ENCODE measurements at regions not wholly inside any gene's neighbourhood (a gene's known extent, or its start where the extent isn't known, plus 50 kb on each side); places are given as distances from the start of the nearest gene placed in this dataset.

DNA sequence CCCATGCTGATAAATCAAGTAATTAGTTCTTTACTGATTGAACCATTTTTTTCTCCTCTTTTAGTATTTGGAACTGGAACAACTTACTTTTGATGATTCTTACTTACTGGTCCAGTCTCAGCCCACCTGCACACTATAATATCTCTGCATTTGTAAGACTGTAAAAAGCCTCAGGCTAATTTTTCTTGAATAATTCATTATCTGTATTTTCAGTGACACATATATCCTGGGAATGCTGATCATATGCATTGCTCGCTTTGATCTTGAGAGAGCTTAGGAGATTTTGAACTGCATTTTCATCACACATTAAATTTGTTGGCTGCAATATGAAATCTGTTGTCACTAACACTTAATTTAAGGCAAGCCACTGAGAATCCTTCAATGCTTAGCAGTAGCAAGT is 760.6 kb downstream of the EDEM1 start:
- 16% methylated on average over 1 of the region's 1 CpG for WGBS (ENCODE audit: missing lambda C conversion rate)
- DNase-seq (ENCODE audit: low read depth in 1 of 2, low spot score in 1 of 2) (no peak), ATAC-seq (no peak), FAIRE-seq (no peak)
- H3K27ac ChIP-seq: no peak overlapping the region
- H3K4me3 ChIP-seq: no peak overlapping the region
- ChIA-PET CTCF (no interaction called here), POLR2A (no interaction called here)
- no peak overlapping the region for H3K4me2 ChIP-seq
- H3K9me3 ChIP-seq: no peaks in the 10 kb centered on the region
- TF ChIP-seq JUNB (IDR thresholded peaks at IDR 0.05) (no peak), RAD21 (conservative IDR thresholded peaks at IDR 0.05 in 1 of 2, IDR thresholded peaks at IDR 0.05 in 1 of 2) (no peak), FOSB (CRISPR knock-in tag; IDR thresholded peaks at IDR 0.05) (no peak), CHD2 (IDR thresholded peaks at IDR 0.05; ENCODE audit: low read length, partially characterized antibody) (no peak), GATA3 (IDR thresholded peaks at IDR 0.05; ENCODE audit: borderline replicate concordance) (no peak), CBX2 (IDR thresholded peaks at IDR 0.05; ENCODE audit: borderline replicate concordance, low read depth) (no peak), MYC (IDR thresholded peaks at IDR 0.05; ENCODE audit: borderline replicate concordance, low read length) (no peak), NFE2L2 (conservative IDR thresholded peaks at IDR 0.05; ENCODE audit: low read length) (no peak), SMC3 (IDR thresholded peaks at IDR 0.05) (no peak), KDM5A (IDR thresholded peaks at IDR 0.05) (no peak), KDM1A (IDR thresholded peaks at IDR 0.05; ENCODE audit: low read depth) (no peak), HDAC2 (IDR thresholded peaks at IDR 0.05) (no peak), CHD4 (IDR thresholded peaks at IDR 0.05; ENCODE audit: borderline replicate concordance) (no peak), HOXB13 (CRISPR knock-in tag; IDR thresholded peaks at IDR 0.05; ENCODE audit: low read depth) (no peak)
- TF ChIP-seq, protein P1, sequence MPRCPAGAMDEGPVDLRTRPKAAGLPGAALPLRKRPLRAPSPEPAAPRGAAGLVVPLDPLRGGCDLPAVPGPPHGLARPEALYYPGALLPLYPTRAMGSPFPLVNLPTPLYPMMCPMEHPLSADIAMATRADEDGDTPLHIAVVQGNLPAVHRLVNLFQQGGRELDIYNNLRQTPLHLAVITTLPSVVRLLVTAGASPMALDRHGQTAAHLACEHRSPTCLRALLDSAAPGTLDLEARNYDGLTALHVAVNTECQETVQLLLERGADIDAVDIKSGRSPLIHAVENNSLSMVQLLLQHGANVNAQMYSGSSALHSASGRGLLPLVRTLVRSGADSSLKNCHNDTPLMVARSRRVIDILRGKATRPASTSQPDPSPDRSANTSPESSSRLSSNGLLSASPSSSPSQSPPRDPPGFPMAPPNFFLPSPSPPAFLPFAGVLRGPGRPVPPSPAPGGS (IDR thresholded peaks at IDR 0.05): no peak
- TF ChIP-seq, protein P2, sequence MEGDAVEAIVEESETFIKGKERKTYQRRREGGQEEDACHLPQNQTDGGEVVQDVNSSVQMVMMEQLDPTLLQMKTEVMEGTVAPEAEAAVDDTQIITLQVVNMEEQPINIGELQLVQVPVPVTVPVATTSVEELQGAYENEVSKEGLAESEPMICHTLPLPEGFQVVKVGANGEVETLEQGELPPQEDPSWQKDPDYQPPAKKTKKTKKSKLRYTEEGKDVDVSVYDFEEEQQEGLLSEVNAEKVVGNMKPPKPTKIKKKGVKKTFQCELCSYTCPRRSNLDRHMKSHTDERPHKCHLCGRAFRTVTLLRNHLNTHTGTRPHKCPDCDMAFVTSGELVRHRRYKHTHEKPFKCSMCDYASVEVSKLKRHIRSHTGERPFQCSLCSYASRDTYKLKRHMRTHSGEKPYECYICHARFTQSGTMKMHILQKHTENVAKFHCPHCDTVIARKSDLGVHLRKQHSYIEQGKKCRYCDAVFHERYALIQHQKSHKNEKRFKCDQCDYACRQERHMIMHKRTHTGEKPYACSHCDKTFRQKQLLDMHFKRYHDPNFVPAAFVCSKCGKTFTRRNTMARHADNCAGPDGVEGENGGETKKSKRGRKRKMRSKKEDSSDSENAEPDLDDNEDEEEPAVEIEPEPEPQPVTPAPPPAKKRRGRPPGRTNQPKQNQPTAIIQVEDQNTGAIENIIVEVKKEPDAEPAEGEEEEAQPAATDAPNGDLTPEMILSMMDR (IDR thresholded peaks at IDR 0.05): no peak
- H3K4me1 ChIP-seq: no peaks in the 10 kb centered on the region

- Histone ChIP-seq H3K4me3 (no peak overlapping the region), H3K27ac (no peak overlapping the region), H3K9me3 (no peaks in the 10 kb centered on the region), H3K4me1 (no peaks in the 10 kb centered on the region), H3K4me2 (no peak overlapping the region)
- ATAC-seq: no peak
- ChIA-PET POLR2A (no interaction called here), CTCF (no interaction called here)
- 54% methylated on average over 3 of the region's 3 CpGs for WGBS (ENCODE audit: missing lambda C conversion rate)
- FAIRE-seq: no peak
- no peak for DNase-seq (ENCODE audit: low read depth in 1 of 2, low spot score in 1 of 2)
- no peak for TF ChIP-seq POLR2A (IDR thresholded peaks at IDR 0.05; ENCODE audit: low read length)
- TF ChIP-seq EHMT2 (IDR thresholded peaks at IDR 0.05; ENCODE audit: low read depth): no peak
- TF ChIP-seq, protein P3, sequence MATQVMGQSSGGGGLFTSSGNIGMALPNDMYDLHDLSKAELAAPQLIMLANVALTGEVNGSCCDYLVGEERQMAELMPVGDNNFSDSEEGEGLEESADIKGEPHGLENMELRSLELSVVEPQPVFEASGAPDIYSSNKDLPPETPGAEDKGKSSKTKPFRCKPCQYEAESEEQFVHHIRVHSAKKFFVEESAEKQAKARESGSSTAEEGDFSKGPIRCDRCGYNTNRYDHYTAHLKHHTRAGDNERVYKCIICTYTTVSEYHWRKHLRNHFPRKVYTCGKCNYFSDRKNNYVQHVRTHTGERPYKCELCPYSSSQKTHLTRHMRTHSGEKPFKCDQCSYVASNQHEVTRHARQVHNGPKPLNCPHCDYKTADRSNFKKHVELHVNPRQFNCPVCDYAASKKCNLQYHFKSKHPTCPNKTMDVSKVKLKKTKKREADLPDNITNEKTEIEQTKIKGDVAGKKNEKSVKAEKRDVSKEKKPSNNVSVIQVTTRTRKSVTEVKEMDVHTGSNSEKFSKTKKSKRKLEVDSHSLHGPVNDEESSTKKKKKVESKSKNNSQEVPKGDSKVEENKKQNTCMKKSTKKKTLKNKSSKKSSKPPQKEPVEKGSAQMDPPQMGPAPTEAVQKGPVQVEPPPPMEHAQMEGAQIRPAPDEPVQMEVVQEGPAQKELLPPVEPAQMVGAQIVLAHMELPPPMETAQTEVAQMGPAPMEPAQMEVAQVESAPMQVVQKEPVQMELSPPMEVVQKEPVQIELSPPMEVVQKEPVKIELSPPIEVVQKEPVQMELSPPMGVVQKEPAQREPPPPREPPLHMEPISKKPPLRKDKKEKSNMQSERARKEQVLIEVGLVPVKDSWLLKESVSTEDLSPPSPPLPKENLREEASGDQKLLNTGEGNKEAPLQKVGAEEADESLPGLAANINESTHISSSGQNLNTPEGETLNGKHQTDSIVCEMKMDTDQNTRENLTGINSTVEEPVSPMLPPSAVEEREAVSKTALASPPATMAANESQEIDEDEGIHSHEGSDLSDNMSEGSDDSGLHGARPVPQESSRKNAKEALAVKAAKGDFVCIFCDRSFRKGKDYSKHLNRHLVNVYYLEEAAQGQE (IDR thresholded peaks at IDR 0.05): no peak
Measured at GRCh38 chr3:5951026-5951425, 763.5 kb downstream of the EDEM1 start.

DNA sequence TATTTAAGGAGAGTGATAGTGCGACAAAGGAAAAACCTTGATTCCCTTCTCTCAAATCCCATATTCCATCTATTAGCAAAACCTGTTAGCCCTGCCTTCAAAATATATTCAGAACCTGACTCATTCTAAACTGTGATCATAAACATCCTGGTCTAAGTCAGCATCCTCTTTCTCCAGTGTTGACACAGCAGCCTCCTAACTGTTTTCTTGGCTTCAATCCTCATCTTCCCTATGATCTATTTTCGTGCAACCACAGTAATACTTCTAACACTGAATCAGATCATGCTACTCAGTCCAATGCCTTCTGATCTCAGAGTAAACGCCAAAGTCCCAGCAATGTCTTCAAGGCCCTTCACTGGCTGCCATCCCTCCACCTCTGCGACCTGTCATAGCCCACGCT is 785.1 kb downstream of the EDEM1 start:
- ATAC-seq (no peak), DNase-seq (ENCODE audit: low read depth in 1 of 2, low spot score in 1 of 2) (no peak), FAIRE-seq (no peak)
- ChIA-PET POLR2A (no interaction called here), CTCF (no interaction called here)
- Histone ChIP-seq H3K4me3 (no peak overlapping the region), H3K27ac (no peak overlapping the region), H3K4me1 (no peaks in the 10 kb centered on the region), H3K4me2 (no peak overlapping the region), H3K9me3 (no peaks in the 10 kb centered on the region)
- TF ChIP-seq, protein P4, sequence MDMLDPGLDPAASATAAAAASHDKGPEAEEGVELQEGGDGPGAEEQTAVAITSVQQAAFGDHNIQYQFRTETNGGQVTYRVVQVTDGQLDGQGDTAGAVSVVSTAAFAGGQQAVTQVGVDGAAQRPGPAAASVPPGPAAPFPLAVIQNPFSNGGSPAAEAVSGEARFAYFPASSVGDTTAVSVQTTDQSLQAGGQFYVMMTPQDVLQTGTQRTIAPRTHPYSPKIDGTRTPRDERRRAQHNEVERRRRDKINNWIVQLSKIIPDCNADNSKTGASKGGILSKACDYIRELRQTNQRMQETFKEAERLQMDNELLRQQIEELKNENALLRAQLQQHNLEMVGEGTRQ (IDR thresholded peaks at IDR 0.05): no peak
- TF ChIP-seq TP53 (CRISPR knock-in tag; IDR thresholded peaks at IDR 0.05): no peak
- TF ChIP-seq, protein P5, sequence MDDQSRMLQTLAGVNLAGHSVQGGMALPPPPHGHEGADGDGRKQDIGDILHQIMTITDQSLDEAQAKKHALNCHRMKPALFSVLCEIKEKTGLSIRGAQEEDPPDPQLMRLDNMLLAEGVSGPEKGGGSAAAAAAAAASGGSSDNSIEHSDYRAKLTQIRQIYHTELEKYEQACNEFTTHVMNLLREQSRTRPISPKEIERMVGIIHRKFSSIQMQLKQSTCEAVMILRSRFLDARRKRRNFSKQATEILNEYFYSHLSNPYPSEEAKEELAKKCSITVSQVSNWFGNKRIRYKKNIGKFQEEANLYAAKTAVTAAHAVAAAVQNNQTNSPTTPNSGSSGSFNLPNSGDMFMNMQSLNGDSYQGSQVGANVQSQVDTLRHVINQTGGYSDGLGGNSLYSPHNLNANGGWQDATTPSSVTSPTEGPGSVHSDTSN (IDR thresholded peaks at IDR 0.05): no peak
- TF ChIP-seq, protein P1 (IDR thresholded peaks at IDR 0.05): no peak
- no peak for TF ChIP-seq BHLHE40 (IDR thresholded peaks at IDR 0.05; ENCODE audit: low read depth, low read length)
- no peak for TF ChIP-seq EP300 (IDR thresholded peaks at IDR 0.05)
- 18% methylated on average over 5 of the region's 5 CpGs for WGBS (ENCODE audit: missing lambda C conversion rate)

Measured in A549 (cell line).